ENCODE measurements at regions not wholly inside any gene's neighbourhood (a gene's known extent, or its start where the extent isn't known, plus 50 kb on each side); places are given as distances from the start of the nearest gene placed in this dataset.

- WGBS, 4 donors: 66 to 86% (median 78%) methylated on average over 2 to 5 of the region's 5 CpGs
- H3K9me3 ChIP-seq (replicated peaks in 1 of 3): no peaks in the 10 kb centered on the region
- peaks cover 32% of the 10 kb centered on the region for H3K27me3 ChIP-seq
- intact Hi-C loops (cut with DNase I): no loop called here
- no peak for DNase-seq
- H3K4me3 ChIP-seq: no peak overlapping the region
- no peak overlapping the region for H3K27ac ChIP-seq
- no peaks in the 10 kb centered on the region for H3K36me3 ChIP-seq (replicated peaks in 1 of 2)
- no peaks in the 10 kb centered on the region for H3K4me1 ChIP-seq (replicated peaks in 1 of 2)
- no peak for TF ChIP-seq POLR2A (IDR thresholded peaks at IDR 0.05)
- TF ChIP-seq CTCF (IDR thresholded peaks at IDR 0.05): no peak
These were observed 138.4 kb downstream of the BRD1 start for GRCh38 chr22:49689255-49689770.

DNA sequence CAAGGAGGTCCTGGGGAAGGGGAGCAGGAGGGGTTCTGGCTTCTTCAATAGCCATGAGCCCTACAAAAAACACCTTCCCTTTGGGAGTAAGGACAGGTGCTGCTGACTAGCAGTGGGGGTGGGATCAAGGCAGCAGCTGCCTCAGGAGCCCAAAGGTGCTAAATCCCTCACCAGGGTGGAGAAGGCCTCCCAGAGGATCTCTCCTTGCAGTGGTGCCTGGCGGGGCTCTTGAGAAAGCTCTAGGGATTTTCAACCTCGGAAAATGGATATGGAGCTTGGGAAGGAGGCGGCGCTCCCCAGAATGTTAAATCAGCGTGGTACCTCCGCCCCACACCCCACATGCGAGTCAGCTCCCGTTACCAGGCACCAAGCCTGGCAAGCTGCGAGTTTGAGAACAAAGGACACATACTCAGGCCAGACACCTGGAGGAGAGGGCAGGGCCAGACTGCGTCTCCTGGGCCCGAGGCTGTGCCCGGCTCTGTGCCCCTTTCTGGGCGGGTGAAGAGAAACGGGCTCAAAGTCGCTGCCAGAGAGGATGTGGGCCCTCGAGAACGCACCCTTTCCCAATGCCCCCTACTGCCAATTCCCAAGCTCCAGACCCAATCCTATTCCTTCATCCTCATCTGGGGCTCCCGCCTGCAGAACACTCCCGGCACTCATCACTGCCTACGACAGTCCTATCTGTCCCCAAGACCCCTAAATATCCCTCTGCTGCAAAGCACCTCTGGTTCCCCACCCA, 139.0 kb downstream of the BRD1 start:
- peak in 1 of 7 donors; percentile 2 for DNase-seq

GRCh38 chr22:49687786-49688515, 139.7 kb downstream of the BRD1 start:
- 65 to 68% (median 65%) methylated on average over 6 to 24 of the region's 24 CpGs for WGBS, 4 donors
- intact Hi-C loops (cut with DNase I): no loop called here
- Histone ChIP-seq H3K27me3 (peaks cover 32% of the 10 kb centered on the region), H3K4me3 (no peak overlapping the region), H3K27ac (no peak overlapping the region), H3K9me3 (replicated peaks in 1 of 3) (no peaks in the 10 kb centered on the region), H3K4me1 (replicated peaks in 1 of 2) (no peaks in the 10 kb centered on the region), H3K36me3 (replicated peaks in 1 of 2) (no peaks in the 10 kb centered on the region)
- TF ChIP-seq POLR2A (IDR thresholded peaks at IDR 0.05): no peak
- no peak for TF ChIP-seq CTCF (IDR thresholded peaks at IDR 0.05)
- peak in 1 of 7 donors; percentile 7 for DNase-seq

More for the DNA sequence above, 139.0 kb downstream of the BRD1 start:
- Histone ChIP-seq H3K4me3 (no peak overlapping the region), H3K36me3 (replicated peaks in 1 of 2) (no peaks in the 10 kb centered on the region), H3K27ac (no peak overlapping the region), H3K9me3 (replicated peaks in 1 of 3) (no peaks in the 10 kb centered on the region), H3K27me3 (peaks cover 32% of the 10 kb centered on the region), H3K4me1 (replicated peaks in 1 of 2) (no peaks in the 10 kb centered on the region)
- no peak for TF ChIP-seq POLR2A (IDR thresholded peaks at IDR 0.05)
- no peak for TF ChIP-seq CTCF (IDR thresholded peaks at IDR 0.05)
- intact Hi-C loops (cut with DNase I): no loop called here
- WGBS, 4 donors: 69 to 77% (median 72%) methylated on average over 12 to 20 of the region's 20 CpGs

GRCh38 chr22:49687333-49687732, 140.3 kb downstream of the BRD1 start:
- TF ChIP-seq POLR2A (IDR thresholded peaks at IDR 0.05) (no peak), CTCF (IDR thresholded peaks at IDR 0.05) (no peak)
- Histone ChIP-seq H3K4me3 (no peak overlapping the region), H3K9me3 (replicated peaks in 1 of 3) (no peaks in the 10 kb centered on the region), H3K4me1 (replicated peaks in 1 of 2) (no peaks in the 10 kb centered on the region), H3K27ac (no peak overlapping the region), H3K27me3 (peaks cover 32% of the 10 kb centered on the region), H3K36me3 (replicated peaks in 1 of 2) (no peaks in the 10 kb centered on the region)
- WGBS, 4 donors: 25 to 44% (median 32%) methylated on average over 2 to 3 of the region's 3 CpGs
- no peak for DNase-seq
- intact Hi-C loops (cut with DNase I): no loop called here

All from adrenal gland (tissue), 9 donors.